ENCODE measurements at regions not wholly inside any gene's neighbourhood (a gene's known extent, or its start where the extent isn't known, plus 50 kb on each side); places are given as distances from the start of the nearest gene placed in this dataset.

- TF ChIP-seq TAF1 (IDR thresholded peaks at IDR 0.05; ENCODE audit: borderline replicate concordance, low read depth, low read length) (no peak), POLR2AphosphoS5 (IDR thresholded peaks at IDR 0.05; ENCODE audit: low read depth, low read length) (no peak), POLR2A (IDR thresholded peaks at IDR 0.05; ENCODE audit: low read depth, low read length) (no peak)
These were observed 187.8 kb downstream of the SHQ1 start for GRCh38 chr3:72660270-72661114.
